ENCODE measurements at regions not wholly inside any gene's neighbourhood (a gene's known extent, or its start where the extent isn't known, plus 50 kb on each side); places are given as distances from the start of the nearest gene placed in this dataset.

DNA sequence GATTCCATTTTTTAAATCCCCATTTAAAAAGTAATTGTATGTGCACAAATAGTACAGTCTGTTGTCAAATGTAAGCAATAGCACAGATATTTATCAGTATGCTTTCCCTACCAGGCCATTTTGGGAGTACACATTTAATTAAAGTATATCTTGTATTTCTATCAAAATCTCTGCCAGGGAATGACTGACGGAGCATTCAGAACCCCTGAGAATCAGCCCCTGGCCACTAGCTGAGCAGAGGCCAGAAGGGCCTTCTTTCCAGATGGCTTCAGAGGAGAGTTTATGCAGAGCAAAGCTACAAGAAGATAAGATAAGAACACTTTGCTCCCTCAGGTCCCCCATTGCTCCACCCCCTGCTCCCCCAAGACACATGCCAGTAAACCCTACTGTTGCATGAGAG, 99.9 kb upstream of the PROX1 start:
- no peaks in the 10 kb centered on the region for H3K27me3 ChIP-seq (ENCODE audit: insufficient read depth, low read length)
- Mint-ChIP-seq H3K4me1 (ENCODE audit: low read depth, unreplicated experiment) (no peaks in the 10 kb centered on the region), H3K9me3 (ENCODE audit: unreplicated experiment) (no peaks in the 10 kb centered on the region), H3K4me3 (ENCODE audit: unreplicated experiment) (no peak overlapping the region), H3K27ac (ENCODE audit: unreplicated experiment) (no peak overlapping the region), H3K36me3 (ENCODE audit: low read depth, unreplicated experiment) (no peaks in the 10 kb centered on the region), H3K27me3 (ENCODE audit: low read depth, unreplicated experiment) (peaks cover 9% of the 10 kb centered on the region)
- no peak for FAIRE-seq
- H3K9ac ChIP-seq (ENCODE audit: low read length): no peak overlapping the region
- no peaks in the 10 kb centered on the region for H4K20me1 ChIP-seq (ENCODE audit: insufficient read depth, low read length)
- DNase-seq (ENCODE audit: low read depth): no peak
- no peaks in the 10 kb centered on the region for H3K9me3 ChIP-seq (ENCODE audit: insufficient read depth, low read depth, low read length)
- H3K79me2 ChIP-seq (ENCODE audit: insufficient read depth, low read length): no peaks in the 10 kb centered on the region
- no peaks in the 10 kb centered on the region for H3K4me1 ChIP-seq (ENCODE audit: insufficient read depth, low read length)
- no peak overlapping the region for H3K27ac ChIP-seq (ENCODE audit: low read depth, low read length)
- no peaks in the 10 kb centered on the region for H3K36me3 ChIP-seq (ENCODE audit: insufficient read depth, low read length)
- H3K4me2 ChIP-seq (ENCODE audit: low read length): no peak overlapping the region
- no peak overlapping the region for H3K4me3 ChIP-seq (ENCODE audit: insufficient read depth, low read depth, low read length)
- H2AFZ ChIP-seq (ENCODE audit: low read depth, low read length): no peak overlapping the region
- TF ChIP-seq, protein P1, sequence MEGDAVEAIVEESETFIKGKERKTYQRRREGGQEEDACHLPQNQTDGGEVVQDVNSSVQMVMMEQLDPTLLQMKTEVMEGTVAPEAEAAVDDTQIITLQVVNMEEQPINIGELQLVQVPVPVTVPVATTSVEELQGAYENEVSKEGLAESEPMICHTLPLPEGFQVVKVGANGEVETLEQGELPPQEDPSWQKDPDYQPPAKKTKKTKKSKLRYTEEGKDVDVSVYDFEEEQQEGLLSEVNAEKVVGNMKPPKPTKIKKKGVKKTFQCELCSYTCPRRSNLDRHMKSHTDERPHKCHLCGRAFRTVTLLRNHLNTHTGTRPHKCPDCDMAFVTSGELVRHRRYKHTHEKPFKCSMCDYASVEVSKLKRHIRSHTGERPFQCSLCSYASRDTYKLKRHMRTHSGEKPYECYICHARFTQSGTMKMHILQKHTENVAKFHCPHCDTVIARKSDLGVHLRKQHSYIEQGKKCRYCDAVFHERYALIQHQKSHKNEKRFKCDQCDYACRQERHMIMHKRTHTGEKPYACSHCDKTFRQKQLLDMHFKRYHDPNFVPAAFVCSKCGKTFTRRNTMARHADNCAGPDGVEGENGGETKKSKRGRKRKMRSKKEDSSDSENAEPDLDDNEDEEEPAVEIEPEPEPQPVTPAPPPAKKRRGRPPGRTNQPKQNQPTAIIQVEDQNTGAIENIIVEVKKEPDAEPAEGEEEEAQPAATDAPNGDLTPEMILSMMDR (IDR thresholded peaks at IDR 0.05; ENCODE audit: insufficient read depth, low read depth, low read length): no peak
- TF ChIP-seq EZH2 (IDR thresholded peaks at IDR 0.05; ENCODE audit: insufficient read depth, low read length): no peak

DNA sequence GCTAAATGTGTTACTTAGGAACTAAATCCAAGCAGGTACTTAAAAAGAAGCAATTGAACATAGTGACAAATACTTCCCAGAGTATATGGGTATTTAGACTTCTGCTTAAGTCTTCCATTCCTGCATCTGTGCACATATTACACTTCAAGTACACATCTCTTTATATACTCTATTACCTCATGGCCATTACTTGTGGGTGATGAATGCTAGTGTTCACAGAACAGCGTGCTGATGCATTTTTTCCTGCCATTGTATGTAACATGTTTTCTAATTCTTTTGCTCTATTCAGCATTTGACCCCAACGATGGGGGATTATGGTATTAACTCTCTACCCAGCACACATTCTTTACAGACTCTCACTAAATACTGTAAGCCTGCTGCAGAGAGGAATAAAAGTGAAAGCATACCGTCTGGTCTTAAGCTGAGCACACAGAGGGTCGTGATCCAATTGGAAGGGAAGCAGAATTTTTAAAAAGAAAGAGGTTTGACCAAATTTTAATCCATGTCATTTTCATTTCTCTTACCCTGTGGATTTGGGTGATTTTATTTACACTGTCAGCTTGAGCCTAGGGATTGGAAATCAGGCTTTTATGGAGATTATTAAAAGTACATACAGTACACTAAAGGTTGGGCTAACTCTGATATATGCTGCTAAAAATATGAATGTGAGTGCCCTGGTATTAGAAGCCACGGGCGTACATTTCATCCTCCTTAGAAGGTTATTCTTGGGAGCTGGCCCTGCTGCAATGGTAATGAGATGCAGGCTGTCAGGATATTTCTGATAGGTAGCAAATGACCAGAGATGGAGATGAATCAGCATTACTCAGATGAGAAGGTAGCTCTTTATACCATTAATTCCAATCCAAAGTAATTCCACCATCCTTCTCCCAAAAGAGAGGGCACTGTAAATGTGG, 95.5 kb upstream of the PROX1 start:
- FAIRE-seq (no peak), DNase-seq (ENCODE audit: low read depth) (no peak)
- Histone ChIP-seq H3K27ac (ENCODE audit: low read depth, low read length) (no peak overlapping the region), H3K79me2 (ENCODE audit: insufficient read depth, low read length) (no peaks in the 10 kb centered on the region), H3K9ac (ENCODE audit: low read length) (no peak overlapping the region), H2AFZ (ENCODE audit: low read depth, low read length) (no peak overlapping the region), H3K9me3 (ENCODE audit: insufficient read depth, low read depth, low read length) (no peaks in the 10 kb centered on the region), H3K36me3 (ENCODE audit: insufficient read depth, low read length) (no peaks in the 10 kb centered on the region), H3K4me3 (ENCODE audit: insufficient read depth, low read depth, low read length) (no peak overlapping the region), H3K27me3 (ENCODE audit: insufficient read depth, low read length) (no peaks in the 10 kb centered on the region), H3K4me2 (ENCODE audit: low read length) (no peak overlapping the region), H3K4me1 (ENCODE audit: insufficient read depth, low read length) (no peaks in the 10 kb centered on the region), H4K20me1 (ENCODE audit: insufficient read depth, low read length) (no peaks in the 10 kb centered on the region)
- no peak for TF ChIP-seq EZH2 (IDR thresholded peaks at IDR 0.05; ENCODE audit: insufficient read depth, low read length)
- TF ChIP-seq, protein P1 (IDR thresholded peaks at IDR 0.05; ENCODE audit: insufficient read depth, low read depth, low read length): no peak
- Mint-ChIP-seq H3K4me3 (ENCODE audit: unreplicated experiment) (no peak overlapping the region), H3K36me3 (ENCODE audit: low read depth, unreplicated experiment) (no peaks in the 10 kb centered on the region), H3K27me3 (ENCODE audit: low read depth, unreplicated experiment) (no peaks in the 10 kb centered on the region), H3K9me3 (ENCODE audit: unreplicated experiment) (peaks cover 2% of the 10 kb centered on the region), H3K4me1 (ENCODE audit: low read depth, unreplicated experiment) (no peaks in the 10 kb centered on the region), H3K27ac (ENCODE audit: unreplicated experiment) (no peak overlapping the region)

DNA sequence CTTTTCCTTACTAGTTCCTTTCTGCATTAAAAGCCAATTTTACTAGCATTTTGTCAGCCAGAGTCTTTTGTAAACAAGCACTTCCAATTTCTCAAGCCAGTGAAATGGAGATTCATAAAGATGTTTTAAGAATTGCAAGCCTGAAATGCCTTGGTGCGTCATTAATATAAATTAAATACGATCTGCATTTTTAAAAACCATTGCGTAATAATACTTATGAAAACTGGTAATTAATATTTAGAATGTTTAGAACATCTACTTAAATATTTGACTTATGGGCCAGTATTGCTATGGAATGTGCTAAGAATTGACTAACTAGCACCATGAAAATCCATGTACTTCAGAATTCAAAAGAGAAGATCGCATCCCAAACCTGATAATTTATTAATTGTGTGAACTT, 89.1 kb upstream of the PROX1 start:
- peaks cover 2% of the 10 kb centered on the region for H3K9me3 Mint-ChIP-seq (ENCODE audit: unreplicated experiment)
- no peaks in the 10 kb centered on the region for H3K36me3 Mint-ChIP-seq (ENCODE audit: low read depth, unreplicated experiment)
- H3K4me1 Mint-ChIP-seq (ENCODE audit: low read depth, unreplicated experiment): no peaks in the 10 kb centered on the region
- H3K4me1 ChIP-seq (ENCODE audit: insufficient read depth, low read length): no peaks in the 10 kb centered on the region
- no peak overlapping the region for H2AFZ ChIP-seq (ENCODE audit: low read depth, low read length)
- no peaks in the 10 kb centered on the region for H3K79me2 ChIP-seq (ENCODE audit: insufficient read depth, low read length)
- no peak overlapping the region for H3K27ac Mint-ChIP-seq (ENCODE audit: unreplicated experiment)
- no peaks in the 10 kb centered on the region for H3K36me3 ChIP-seq (ENCODE audit: insufficient read depth, low read length)
- H3K27me3 ChIP-seq (ENCODE audit: insufficient read depth, low read length): no peaks in the 10 kb centered on the region
- TF ChIP-seq EZH2 (IDR thresholded peaks at IDR 0.05; ENCODE audit: insufficient read depth, low read length): no peak
- TF ChIP-seq, protein P1 (IDR thresholded peaks at IDR 0.05; ENCODE audit: insufficient read depth, low read depth, low read length): no peak
- H3K27ac ChIP-seq (ENCODE audit: low read depth, low read length): no peak overlapping the region
- H4K20me1 ChIP-seq (ENCODE audit: insufficient read depth, low read length): no peaks in the 10 kb centered on the region
- H3K4me3 Mint-ChIP-seq (ENCODE audit: unreplicated experiment): no peak overlapping the region
- DNase-seq (ENCODE audit: low read depth) (no peak), FAIRE-seq (no peak)
- H3K27me3 Mint-ChIP-seq (ENCODE audit: low read depth, unreplicated experiment): peaks cover 2% of the 10 kb centered on the region
- H3K4me2 ChIP-seq (ENCODE audit: low read length): no peak overlapping the region
- H3K9ac ChIP-seq (ENCODE audit: low read length): no peak overlapping the region
- H3K9me3 ChIP-seq (ENCODE audit: insufficient read depth, low read depth, low read length): no peaks in the 10 kb centered on the region
- no peak overlapping the region for H3K4me3 ChIP-seq (ENCODE audit: insufficient read depth, low read depth, low read length)
